GM12878 (cell line): ENCODE measurements at regions not wholly inside any gene's neighbourhood (a gene's known extent, or its start where the extent isn't known, plus 50 kb on each side); places are given as distances from the start of the nearest gene placed in this dataset.

Experiments used
- ATAC-seq: fragments of 200-7000 bp; cut with Tn5 transposase; 3 replicates; pipeline ENCODE4 v1.9.1; 2020; ENCODE audit warnings: mild to moderate bottlenecking, moderate library complexity
- BruUV-seq: library from RNA; stranded (reverse); fragments of 400-500 nt; replicated peaks from 2 replicates; lab custom pipeline; 2021; lab: Mats Ljungman, UMichigan
- CTCF ChIA-PET: fragments of 300-600 bp; sonication (Branson Sonifier 250); formaldehyde crosslinking; extraction: SDS; loops from one replicate; lab custom pipeline; 2021; ENCODE audit warnings: inconsistent platforms; lab: Yijun Ruan, JAX
- POLR2A ChIA-PET: fragments of 350-600 bp; formaldehyde crosslinking; extraction: SDS; loops from one replicate; lab custom pipeline; 2021; ENCODE audit warnings: inconsistent platforms; lab: Charles Lee
- RAD21 ChIA-PET: fragments of 300-600 bp; sonication (Branson Sonifier 250); formaldehyde crosslinking; loops from one replicate; lab custom pipeline; 2023; ENCODE audit warnings: antibody characterized with exemption; ENCODE audit not compliant: unreplicated experiment; lab: Charles Lee
- SMC1A ChIA-PET: fragments of 300-600 bp; sonication (Branson Sonifier 250); formaldehyde crosslinking; loops from one replicate; lab custom pipeline; 2023; ENCODE audit not compliant: unreplicated experiment, uncharacterized antibody; lab: Charles Lee
- DNase-seq: peaks from one replicate; pipeline ENCODE4 v3.0.0-alpha.2; 2011; ENCODE audit warnings: low read depth, low spot score
- FAIRE-seq: peaks from 3 replicates; lab custom pipeline; 2011; peaks lifted over from hg19 to GRCh38; lab: Jason Lieb, UNC
- H2AFZ ChIP-seq: 2 replicates; pipeline ENCODE4 v1.6.0; 2011; ENCODE audit warnings: low read depth, low read length, control low read depth; ENCODE audit not compliant: control insufficient read depth
- H3K27ac ChIP-seq: 2 replicates; pipeline ENCODE4 v1.5.1; 2011; ENCODE audit warnings: control low read depth; ENCODE audit not compliant: control insufficient read depth, insufficient read depth
- H3K27me3 ChIP-seq, 2 experiments: replicated peaks in 1 of 2; 2 replicates each; pipeline versions ENCODE4 v1.6.0 to v1.6.1; 2011; ENCODE audit warnings: low read length in 1 of 2; ENCODE audit not compliant: control insufficient read depth in 2 of 2, insufficient read depth in 2 of 2
- H3K36me3 ChIP-seq, 2 experiments: 2 replicates each; pipeline ENCODE4 v1.5.1; 2011; ENCODE audit warnings: low read length in 1 of 2; ENCODE audit not compliant: control insufficient read depth in 2 of 2, insufficient read depth in 2 of 2
- H3K4me1 ChIP-seq: 2 replicates; pipeline ENCODE4 v1.6.1; 2011; ENCODE audit warnings: mild to moderate bottlenecking, low read length, moderate library complexity, mixed read lengths; ENCODE audit not compliant: control insufficient read depth, insufficient read depth
- H3K4me2 ChIP-seq: 2 replicates; pipeline ENCODE4 v1.6.0; 2011; ENCODE audit warnings: control low read depth; ENCODE audit not compliant: control insufficient read depth, insufficient read depth
- H3K4me3 ChIP-seq: fragments of 200-600 bp; sonication (generic); 2 replicates; pipeline ENCODE4 v1.5.1; 2016
- H3K79me2 ChIP-seq: 2 replicates; pipeline ENCODE4 v1.6.0; 2011; ENCODE audit warnings: low read length; ENCODE audit not compliant: control insufficient read depth, insufficient read depth
- H3K9ac ChIP-seq: 2 replicates; pipeline ENCODE4 v1.8.0; 2011; ENCODE audit warnings: low read length, control low read depth, mixed read lengths; ENCODE audit not compliant: control insufficient read depth, insufficient read depth
- H3K9me3 ChIP-seq: replicated peaks from 3 replicates; pipeline ENCODE4 v1.5.1; 2011; ENCODE audit warnings: mild to moderate bottlenecking, low read length; ENCODE audit not compliant: control insufficient read depth, insufficient read depth
- H4K20me1 ChIP-seq: 2 replicates; pipeline ENCODE4 v1.6.0; 2011; ENCODE audit not compliant: control insufficient read depth, insufficient read depth
- BCL11A ChIP-seq: IDR thresholded peaks from 2 replicates; pipeline ENCODE4 v1.6.1; 2011; ENCODE audit warnings: low read depth, low read length
- DPF2 ChIP-seq: fragments of 450-650 bp; IDR thresholded peaks from 2 replicates; pipeline ENCODE4 v1.6.1; 2017; ENCODE audit warnings: mild to moderate bottlenecking
- FOS ChIP-seq: IDR thresholded peaks from 3 replicates; pipeline ENCODE4 v1.6.1; 2011; ENCODE audit warnings: borderline replicate concordance; ENCODE audit not compliant: insufficient read length; ENCODE audit errors: extremely low read depth
- MEF2A ChIP-seq: IDR thresholded peaks from 2 replicates; pipeline ENCODE4 v1.6.1; 2011; ENCODE audit warnings: low read depth, mild to moderate bottlenecking, low read length, moderate library complexity; ENCODE audit not compliant: insufficient read depth
- SUPT20H ChIP-seq: IDR thresholded peaks from 2 replicates; pipeline ENCODE4 v1.6.1; 2011; ENCODE audit warnings: low read depth, mild to moderate bottlenecking, low read length, moderate library complexity, borderline replicate concordance; ENCODE audit not compliant: control insufficient read depth
- WGBS: methylation state at CpG from one replicate; pipeline ENCODE4 v1.1.6; 2016; ENCODE audit warnings: low lambda C conversion rate; ENCODE audit not compliant: insufficient replicate concordance, insufficient coverage; ENCODE audit errors: missing lambda C conversion rate; 5-methylcytosine and 5-hydroxymethylcytosine counted together
- in situ Hi-C: fragments of 300-500 bp; cut with MboI; formaldehyde crosslinking; loops from 9 replicates; pipeline ENCODE4 v1.14.3; 2018; ENCODE audit warnings: mixed read lengths
- intact Hi-C: fragments of 100-400 bp; cut with micrococcal nuclease; formaldehyde crosslinking; loops from one replicate; pipeline ENCODE4 v1.14.2; 2022; ENCODE audit not compliant: unreplicated experiment
- TF ChIP-seq, protein P1 (sequence below): fragments of 450-650 bp; IDR thresholded peaks from 2 replicates; pipeline ENCODE4 v1.6.1; 2017; ENCODE audit warnings: low read depth, mild to moderate bottlenecking, moderate library complexity
- TF ChIP-seq, protein P2 (sequence below): IDR thresholded peaks from 2 replicates; pipeline ENCODE4 v1.6.1; 2012; ENCODE audit warnings: low read depth, low read length, improper control_type of control experiment

DNA sequence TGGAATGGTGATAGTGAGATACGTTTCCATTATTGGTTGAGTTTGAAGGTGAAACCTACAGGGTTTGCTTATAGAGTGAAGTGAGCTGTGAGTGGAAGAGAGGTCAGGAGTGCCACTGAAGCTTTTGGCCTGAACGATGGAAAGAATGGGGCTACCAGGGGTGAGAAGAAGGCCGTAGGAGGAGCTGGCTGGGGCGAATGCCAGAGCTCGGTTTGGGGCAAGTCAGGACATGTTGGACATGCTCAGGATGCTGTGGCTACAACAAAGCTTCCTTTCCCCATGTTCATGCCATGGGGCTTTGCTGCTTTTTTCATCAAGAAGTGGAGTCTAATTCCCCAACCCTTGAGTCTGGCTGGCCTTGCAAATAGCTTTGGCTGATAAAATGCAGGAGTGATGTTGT lies 253.7 kb downstream of the GLRX3 start:
- Histone ChIP-seq H3K36me3 (no peaks in the 10 kb centered on the region), H3K27me3 (no peaks in the 10 kb centered on the region), H3K9me3 (no peaks in the 10 kb centered on the region; the same call in 2 of the 3 replicates), H3K9ac (no peak overlapping the region), H3K4me3 (no peak overlapping the region), H3K4me1 (no peaks in the 10 kb centered on the region), H3K4me2 (no peak overlapping the region), H4K20me1 (no peaks in the 10 kb centered on the region), H3K27ac (no peak overlapping the region), H2AFZ (no peak overlapping the region), H3K79me2 (no peaks in the 10 kb centered on the region)
- ChIA-PET POLR2A (no interaction called here), CTCF (no interaction called here), RAD21 (no interaction called here), SMC1A (no interaction called here)
- no TSS peak for BruUV-seq
- TF ChIP-seq SUPT20H = no peak
- no peak for TF ChIP-seq DPF2
- TF ChIP-seq, protein P1, sequence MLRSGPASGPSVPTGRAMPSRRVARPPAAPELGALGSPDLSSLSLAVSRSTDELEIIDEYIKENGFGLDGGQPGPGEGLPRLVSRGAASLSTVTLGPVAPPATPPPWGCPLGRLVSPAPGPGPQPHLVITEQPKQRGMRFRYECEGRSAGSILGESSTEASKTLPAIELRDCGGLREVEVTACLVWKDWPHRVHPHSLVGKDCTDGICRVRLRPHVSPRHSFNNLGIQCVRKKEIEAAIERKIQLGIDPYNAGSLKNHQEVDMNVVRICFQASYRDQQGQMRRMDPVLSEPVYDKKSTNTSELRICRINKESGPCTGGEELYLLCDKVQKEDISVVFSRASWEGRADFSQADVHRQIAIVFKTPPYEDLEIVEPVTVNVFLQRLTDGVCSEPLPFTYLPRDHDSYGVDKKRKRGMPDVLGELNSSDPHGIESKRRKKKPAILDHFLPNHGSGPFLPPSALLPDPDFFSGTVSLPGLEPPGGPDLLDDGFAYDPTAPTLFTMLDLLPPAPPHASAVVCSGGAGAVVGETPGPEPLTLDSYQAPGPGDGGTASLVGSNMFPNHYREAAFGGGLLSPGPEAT = no peak
- TF ChIP-seq BCL11A = no peak
- TF ChIP-seq MEF2A = no peak
- TF ChIP-seq, protein P2, sequence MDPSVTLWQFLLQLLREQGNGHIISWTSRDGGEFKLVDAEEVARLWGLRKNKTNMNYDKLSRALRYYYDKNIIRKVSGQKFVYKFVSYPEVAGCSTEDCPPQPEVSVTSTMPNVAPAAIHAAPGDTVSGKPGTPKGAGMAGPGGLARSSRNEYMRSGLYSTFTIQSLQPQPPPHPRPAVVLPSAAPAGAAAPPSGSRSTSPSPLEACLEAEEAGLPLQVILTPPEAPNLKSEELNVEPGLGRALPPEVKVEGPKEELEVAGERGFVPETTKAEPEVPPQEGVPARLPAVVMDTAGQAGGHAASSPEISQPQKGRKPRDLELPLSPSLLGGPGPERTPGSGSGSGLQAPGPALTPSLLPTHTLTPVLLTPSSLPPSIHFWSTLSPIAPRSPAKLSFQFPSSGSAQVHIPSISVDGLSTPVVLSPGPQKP = no peak
- no peak for TF ChIP-seq FOS
- DNase-seq (no peak), FAIRE-seq (no peak), ATAC-seq (no peak)
- intact Hi-C loops (no loop called here), in situ Hi-C loops (no loop called here)
- 2% methylated on average over 5 of the region's 5 CpGs for WGBS
